Germinal center (tissue), 1 donor: ENCODE measurements at regions not wholly inside any gene's neighbourhood (a gene's known extent, or its start where the extent isn't known, plus 50 kb on each side); places are given as distances from the start of the nearest gene placed in this dataset.
A peak's percentile ranks its signal among the peaks of the same experiment; 100 is the strongest.

ENCODE experiments used
- DNase-seq: peaks from one replicate; pipeline ENCODE4 v3.0.0; 2012; ENCODE audit warnings: mixed read lengths, low spot score

GRCh38 chr15:98144388-98144787, 183.9 kb downstream of the ARRDC4 start:
- no peak for DNase-seq

DNA sequence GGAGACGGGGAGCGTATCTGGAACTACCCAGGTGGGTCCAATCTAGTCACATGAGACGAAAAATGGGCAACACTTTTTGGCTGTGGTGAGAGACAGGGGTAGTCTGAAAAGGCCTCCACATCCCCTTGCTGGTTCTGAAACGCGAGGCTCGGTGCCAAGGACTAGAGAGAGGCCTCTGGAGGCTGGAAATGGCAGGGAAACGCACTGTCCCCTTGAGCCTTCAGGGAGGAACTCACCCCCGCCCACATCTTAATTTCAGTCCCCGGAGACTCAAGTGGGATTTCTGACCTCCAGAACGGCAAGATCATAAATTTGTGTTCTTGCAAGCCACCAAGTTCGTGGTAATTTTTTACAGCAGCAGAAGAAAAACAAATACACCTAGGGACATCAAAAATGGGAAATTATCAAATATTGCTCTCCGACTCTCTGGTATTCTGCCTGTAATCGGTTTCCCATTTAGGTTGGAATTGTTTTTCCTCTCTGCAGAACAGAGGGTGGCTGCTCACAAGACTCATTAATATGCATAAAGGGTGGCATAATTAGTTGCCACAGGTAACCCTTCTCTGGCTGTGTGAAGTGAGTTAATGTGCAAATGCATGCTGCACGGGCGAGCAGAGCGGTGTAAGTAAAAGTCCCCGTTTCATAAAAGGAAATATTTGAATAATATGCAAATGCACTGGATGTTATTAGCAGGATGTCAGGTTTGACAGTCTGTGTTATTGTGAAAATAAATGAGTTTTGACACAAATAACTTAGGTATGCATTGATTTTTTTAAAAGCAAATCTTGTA, 185.7 kb downstream of the ARRDC4 start:
- DNase-seq, result peak; percentile 48

GRCh38 chr15:98147415-98147814, 186.9 kb downstream of the ARRDC4 start:
- peak; percentile 50 for DNase-seq

- DNase-seq, result no peak
Measured at GRCh38 chr15:98150084-98150483, 189.6 kb downstream of the ARRDC4 start.

- DNase-seq, result no peak
Measured at GRCh38 chr15:98150536-98150935, 190.0 kb downstream of the ARRDC4 start.

- no peak for DNase-seq
Measured at GRCh38 chr15:98151096-98151495, 190.6 kb downstream of the ARRDC4 start.

DNA sequence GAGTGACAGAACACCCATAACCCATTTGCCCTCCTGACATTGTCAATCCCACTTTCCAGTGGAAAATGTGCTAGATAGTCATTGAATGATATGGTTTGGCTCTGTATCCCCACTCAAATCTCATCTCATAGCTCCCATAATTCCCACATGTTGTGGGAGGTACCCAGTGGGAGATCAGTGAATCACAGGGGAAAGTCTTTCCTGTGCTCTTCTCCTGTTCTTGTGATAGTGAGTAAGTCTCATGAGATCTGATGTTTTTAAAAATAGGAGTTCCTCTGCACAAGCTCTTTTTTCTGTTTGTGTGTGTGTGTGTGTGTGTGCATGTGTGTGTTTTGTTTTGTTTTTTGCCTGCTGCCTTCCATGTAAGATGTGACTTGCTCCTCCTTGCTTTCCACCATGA, 191.7 kb downstream of the ARRDC4 start:
- DNase-seq, result no peak

DNA sequence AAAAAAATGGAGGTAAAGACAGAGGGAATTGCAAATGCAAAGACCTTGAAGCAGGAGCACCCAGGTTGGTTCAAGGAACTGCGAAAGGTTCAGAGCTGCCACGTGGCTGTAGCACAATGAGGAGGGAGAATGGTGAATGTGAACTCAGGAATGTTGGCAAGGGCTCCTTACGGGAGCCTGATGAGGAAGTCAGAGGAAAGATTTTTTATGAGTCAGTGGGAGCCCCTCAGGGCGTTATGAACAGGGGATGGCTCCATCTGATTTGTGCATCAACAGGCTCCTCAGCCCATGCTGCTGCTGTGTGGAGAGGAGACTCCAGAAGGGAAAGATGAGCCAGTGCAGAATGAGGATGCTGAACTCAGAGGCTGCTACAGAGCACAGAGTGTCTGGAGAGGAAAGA, 194.4 kb downstream of the ARRDC4 start:
- no peak for DNase-seq

DNA sequence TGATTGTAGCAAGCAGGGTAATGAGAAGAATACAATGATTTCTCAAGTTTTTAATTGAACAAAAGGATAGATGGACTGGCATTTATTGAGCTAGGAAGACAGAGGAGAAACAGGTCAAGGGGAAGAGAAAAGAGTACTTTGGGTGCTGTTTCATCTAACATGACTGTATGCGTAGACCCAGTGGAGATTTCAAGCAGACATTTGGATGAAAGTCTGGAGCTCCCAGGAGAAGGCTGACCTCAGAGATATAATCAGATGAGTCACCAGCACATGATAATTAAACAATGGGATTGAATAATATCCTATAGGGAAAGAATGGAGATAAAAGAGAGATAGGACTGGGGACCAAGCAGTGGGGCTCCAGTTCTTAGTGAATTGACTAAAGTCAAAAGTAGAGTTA, 194.9 kb downstream of the ARRDC4 start:
- DNase-seq, result no peak

- peak; percentile 50 for DNase-seq
Measured at GRCh38 chr15:98160236-98160635, 199.7 kb downstream of the ARRDC4 start.

DNA sequence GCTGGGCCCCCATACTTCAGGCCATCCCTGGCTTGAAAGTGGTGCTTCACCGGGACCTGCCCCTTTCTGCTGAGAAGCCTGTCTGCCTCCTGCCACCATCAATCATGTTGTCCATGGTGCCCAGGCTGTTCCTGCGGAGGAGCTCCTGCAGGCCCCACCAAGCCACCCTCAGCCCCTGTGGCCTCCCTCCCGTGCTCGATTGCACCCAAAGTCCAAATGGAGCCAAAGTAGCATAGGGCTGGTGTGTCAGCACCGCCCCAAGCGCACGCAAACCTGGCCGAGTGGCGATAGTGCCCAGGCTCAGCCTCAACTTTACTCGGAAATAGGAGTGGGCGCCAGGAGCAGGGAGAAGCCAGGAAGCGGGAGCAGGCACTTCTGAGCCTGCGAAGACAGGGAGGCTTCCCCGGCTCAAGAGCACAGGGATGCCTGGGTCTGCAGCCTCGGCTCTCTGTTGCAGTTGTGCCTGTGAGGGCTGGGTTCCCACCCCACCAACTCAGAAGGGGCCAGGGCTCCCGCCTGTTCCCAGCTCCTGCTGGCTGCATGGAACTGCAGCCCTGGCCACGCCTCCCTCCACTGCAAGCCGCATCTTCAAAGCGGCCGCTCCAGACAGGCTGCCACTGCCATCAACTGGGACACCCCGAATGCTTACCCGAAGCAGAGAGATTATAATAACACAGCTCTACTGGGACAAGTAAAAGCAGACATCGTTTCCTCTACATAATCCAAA, 203.0 kb downstream of the ARRDC4 start:
- DNase-seq, result peak; percentile 41

DNA sequence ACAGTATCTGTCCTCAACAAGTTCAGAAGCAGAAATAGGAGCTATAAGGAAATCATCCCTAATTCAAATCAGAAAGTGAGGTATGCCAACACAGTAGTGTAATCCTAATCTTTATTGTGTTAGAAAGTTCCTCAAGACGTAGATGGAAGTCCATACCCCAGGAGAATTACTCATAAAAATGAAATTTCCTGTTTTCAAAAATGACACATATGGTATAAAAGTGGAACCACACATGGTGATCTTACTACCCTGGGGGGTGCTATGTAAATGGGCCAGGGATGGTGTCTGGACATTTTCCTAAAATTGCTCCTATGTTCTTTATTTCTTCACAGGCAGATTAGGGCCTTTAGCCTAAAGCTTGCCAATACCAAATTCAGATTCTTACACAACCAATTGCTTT, 204.1 kb downstream of the ARRDC4 start:
- peak; percentile 56 for DNase-seq

GRCh38 chr15:98164986-98165385, 204.5 kb downstream of the ARRDC4 start:
- DNase-seq, result peak; percentile 63

DNA sequence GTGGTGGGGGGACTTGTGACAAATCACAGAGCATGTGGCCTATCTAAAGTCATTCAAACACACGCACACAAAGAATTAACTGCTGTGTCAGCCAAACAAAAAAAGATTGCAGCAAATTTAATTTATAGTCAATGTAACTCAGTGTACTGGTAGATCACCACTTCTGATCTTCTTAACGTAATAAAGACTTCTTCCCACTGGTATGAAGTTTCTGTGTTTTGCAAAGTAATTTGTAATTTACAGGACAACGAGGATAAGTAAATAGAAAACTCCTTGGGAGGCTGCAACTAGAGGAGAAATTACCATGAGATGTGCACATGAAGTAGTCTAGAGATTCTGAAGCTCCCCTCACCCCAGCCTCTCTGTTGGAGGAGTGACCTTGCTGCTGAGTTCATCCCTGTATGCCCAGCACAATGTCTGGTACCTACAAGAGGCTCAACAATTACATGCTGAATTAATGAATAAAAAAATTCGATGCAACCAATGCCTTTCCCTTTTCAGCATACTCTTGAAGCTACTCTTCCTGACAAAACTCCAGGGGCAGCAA, 207.3 kb downstream of the ARRDC4 start:
- DNase-seq, result no peak

DNA sequence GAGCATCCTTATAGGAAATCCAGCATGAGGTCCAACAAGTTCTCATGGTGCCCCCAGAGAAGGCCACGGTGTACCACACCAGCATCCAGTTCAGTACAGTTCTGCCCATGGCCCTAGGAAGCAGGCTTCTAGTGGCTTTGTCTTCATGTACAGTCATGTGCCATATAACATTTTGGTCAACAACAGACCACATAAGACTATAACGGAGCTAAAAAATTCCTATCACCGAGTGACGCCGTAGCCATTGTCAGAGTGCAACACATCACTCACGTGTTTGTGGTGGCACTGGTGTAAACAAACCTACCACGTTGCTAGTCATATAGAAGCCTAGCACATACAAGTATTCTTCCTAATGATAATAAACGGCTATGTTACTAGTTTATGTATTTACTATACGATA, 209.0 kb downstream of the ARRDC4 start:
- DNase-seq, result no peak

- peak; percentile 27 for DNase-seq
Measured at GRCh38 chr15:98174286-98174685, 213.8 kb downstream of the ARRDC4 start.

DNA sequence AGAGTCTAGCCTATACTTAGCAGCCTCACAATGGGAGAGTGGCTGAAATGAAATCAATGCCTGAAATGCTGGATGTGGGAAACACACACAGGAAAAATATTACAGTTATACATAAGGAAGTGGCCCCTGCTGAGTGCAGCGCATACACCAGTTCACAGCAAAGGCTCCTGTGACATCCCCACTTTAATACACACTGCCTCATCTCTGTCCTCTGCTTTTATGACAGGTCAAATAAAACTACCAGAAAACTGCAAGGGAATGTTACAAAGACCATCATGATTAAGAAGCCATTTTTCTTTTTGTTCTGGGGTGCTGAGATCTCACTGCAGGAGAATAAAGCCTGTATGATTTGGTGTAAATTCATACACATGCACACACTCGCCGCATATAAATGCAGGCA, 214.3 kb downstream of the ARRDC4 start:
- no peak for DNase-seq

- peak; percentile 66 for DNase-seq
Measured at GRCh38 chr15:98177966-98178592, 217.6 kb downstream of the ARRDC4 start.

- no peak for DNase-seq
Measured at GRCh38 chr15:98178861-98179260, 218.4 kb downstream of the ARRDC4 start.

GRCh38 chr15:98187549-98187948, 227.0 kb downstream of the ARRDC4 start:
- no peak for DNase-seq

- DNase-seq, result no peak
Measured at GRCh38 chr15:98190914-98191313, 230.4 kb downstream of the ARRDC4 start.

- DNase-seq, result no peak
Measured at GRCh38 chr15:98195796-98196195, 235.3 kb downstream of the ARRDC4 start.

DNA sequence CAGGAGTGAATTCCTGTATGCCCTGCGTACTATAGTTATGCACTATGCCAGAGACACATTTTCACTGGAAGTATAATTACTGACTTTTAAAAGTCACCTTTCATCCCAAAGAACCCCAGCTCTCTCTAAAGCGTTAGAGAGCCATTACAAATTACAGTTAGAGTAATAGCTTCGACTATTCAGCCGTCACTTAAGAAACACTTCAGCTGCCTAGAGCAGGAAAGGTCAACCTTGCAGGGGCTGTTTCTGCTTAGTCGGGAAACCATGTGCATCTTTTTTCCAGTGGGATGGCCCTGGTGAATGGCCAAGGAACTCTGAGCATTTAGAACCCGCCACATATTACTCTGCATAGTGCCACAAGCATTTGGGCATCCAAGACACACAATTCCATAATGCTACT, 235.9 kb downstream of the ARRDC4 start:
- no peak for DNase-seq
